ENCODE measurements at regions not wholly inside any gene's neighbourhood (a gene's known extent, or its start where the extent isn't known, plus 50 kb on each side); places are given as distances from the start of the nearest gene placed in this dataset.
"Not testable (repeated sequence)": the region's sequence is repeated elsewhere in the genome, so short reads cannot be mapped to it uniquely, and the experiment has no call there.

- ChIA-PET CTCF (ENCODE audit: low intra/inter-chr PET ratio, low total read pairs) (no interaction called here), POLR2A (no interaction called here)
- no TSS peak for BruUV-seq (replicated peaks)
- Histone ChIP-seq H3K9ac (ENCODE audit: insufficient read depth, low read depth, low read length) (no peak overlapping the region), H3K9me3 (ENCODE audit: low read length) (no peaks in the 10 kb centered on the region), H2AFZ (ENCODE audit: low read length) (no peak overlapping the region), H3K4me1 (ENCODE audit: insufficient read depth, low read length) (no peaks in the 10 kb centered on the region), H3K27me3 (ENCODE audit: control insufficient read depth in 1 of 2, insufficient read depth in 2 of 2, low read length in 2 of 2) (no peaks in the 10 kb centered on the region), H3K4me3 (replicated peaks in 1 of 3; ENCODE audit: insufficient read depth in 1 of 3, low read depth in 2 of 3, low read length in 3 of 3) (no peak overlapping the region), H3K36me3 (replicated peaks in 1 of 2; ENCODE audit: control insufficient read depth in 1 of 2, insufficient read depth in 2 of 2, low read length in 2 of 2) (no peaks in the 10 kb centered on the region), H3K27ac (ENCODE audit: extremely low read length, insufficient read depth, low read length) (no peak overlapping the region), H3K4me2 (ENCODE audit: low read depth, low read length) (no peak overlapping the region), H3K79me2 (ENCODE audit: insufficient read depth, low read length) (no peaks in the 10 kb centered on the region), H4K20me1 (ENCODE audit: insufficient read depth, low read length) (no peaks in the 10 kb centered on the region)
- TF ChIP-seq YY1 (IDR thresholded peaks at IDR 0.05; ENCODE audit: insufficient read depth, insufficient replicate concordance, low read depth, low read length) (no peak), ZNF552 (CRISPR knock-in tag; IDR thresholded peaks at IDR 0.05; ENCODE audit: borderline replicate concordance) (no peak), THAP11 (CRISPR knock-in tag; IDR thresholded peaks at IDR 0.05) (no peak), LCORL (IDR thresholded peaks at IDR 0.05) (no peak), LCORL (CRISPR knock-in tag; IDR thresholded peaks at IDR 0.05) (no peak), ZNF501 (CRISPR knock-in tag; IDR thresholded peaks at IDR 0.05) (no peak), RARA (CRISPR knock-in tag; IDR thresholded peaks at IDR 0.05) (no peak), PLRG1 (conservative IDR thresholded peaks at IDR 0.05) (no peak), AGO2 (optimal IDR thresholded peaks at IDR 0.05; ENCODE audit: low read depth, low read length) (no peak), ZKSCAN5 (CRISPR knock-in tag; IDR thresholded peaks at IDR 0.05) (no peak), MTA1 (CRISPR knock-in tag; IDR thresholded peaks at IDR 0.05; ENCODE audit: borderline replicate concordance) (no peak), ZNF777 (CRISPR knock-in tag; IDR thresholded peaks at IDR 0.05) (no peak), MAF1 (CRISPR knock-in tag; IDR thresholded peaks at IDR 0.05; ENCODE audit: borderline replicate concordance) (no peak), ZNF10 (CRISPR knock-in tag; IDR thresholded peaks at IDR 0.05; ENCODE audit: borderline replicate concordance, low read depth) (no peak)
- in situ Hi-C loops (cut with HindIII; ENCODE audit: extremely low pct_ligation_motif_present, low pct_unique_long_range_greater_than_20kb) (no loop called here), intact Hi-C loops (cut with micrococcal nuclease; ENCODE audit: unreplicated experiment) (no loop called here)
- ATAC-seq (no peak), DNase-seq (ENCODE audit: low spot score) (no peak), FAIRE-seq (no peak)
- 0% methylated on average over 2 of the region's 2 CpGs for WGBS (ENCODE audit: low lambda C conversion rate)
These were observed 517.0 kb downstream of the ZIC3 start for GRCh38 chrX:138082896-138083295.

GRCh38 chrX:138110910-138111309 is 545.0 kb downstream of the ZIC3 start:
- H3K4me2 ChIP-seq (ENCODE audit: low read depth, low read length); DNase-seq (ENCODE audit: low spot score); FAIRE-seq; CTCF ChIA-PET (ENCODE audit: low intra/inter-chr PET ratio, low total read pairs); H3K27ac ChIP-seq (ENCODE audit: extremely low read length, insufficient read depth, low read length); H4K20me1 ChIP-seq (ENCODE audit: insufficient read depth, low read length); in situ Hi-C loops (cut with HindIII; ENCODE audit: extremely low pct_ligation_motif_present, low pct_unique_long_range_greater_than_20kb); ATAC-seq; H3K36me3 ChIP-seq (replicated peaks in 1 of 2; ENCODE audit: control insufficient read depth in 1 of 2, insufficient read depth in 2 of 2, low read length in 2 of 2); POLR2A ChIA-PET; H3K4me3 ChIP-seq (replicated peaks in 1 of 3; ENCODE audit: insufficient read depth in 1 of 3, low read depth in 2 of 3, low read length in 3 of 3); H3K9me3 ChIP-seq (ENCODE audit: low read length); H3K79me2 ChIP-seq (ENCODE audit: insufficient read depth, low read length); H3K4me1 ChIP-seq (ENCODE audit: insufficient read depth, low read length); BruUV-seq (replicated peaks); H3K9ac ChIP-seq (ENCODE audit: insufficient read depth, low read depth, low read length); H2AFZ ChIP-seq (ENCODE audit: low read length); intact Hi-C loops (cut with micrococcal nuclease; ENCODE audit: unreplicated experiment); H3K27me3 ChIP-seq (ENCODE audit: control insufficient read depth in 1 of 2, insufficient read depth in 2 of 2, low read length in 2 of 2): not testable (repeated sequence)
- WGBS (ENCODE audit: low lambda C conversion rate): 3% methylated on average over 3 of the region's 3 CpGs
